ENCODE measurements at regions not wholly inside any gene's neighbourhood (a gene's known extent, or its start where the extent isn't known, plus 50 kb on each side); places are given as distances from the start of the nearest gene placed in this dataset.

- no peak for TF ChIP-seq CTCF (IDR thresholded peaks at IDR 0.05; ENCODE audit: borderline replicate concordance, extremely low read depth, low read length, poor library complexity, severe bottlenecking)
- TF ChIP-seq EZH2 (IDR thresholded peaks at IDR 0.05; ENCODE audit: borderline replicate concordance, low read depth, low read length, severe bottlenecking), result no peak
Observed at GRCh38 chr20:50246367-50247195, 56.0 kb downstream of the CEBPB start.

Measured in DND-41 (cell line).